HG03039 (cell line): ENCODE measurements at regions not wholly inside any gene's neighbourhood (a gene's known extent, or its start where the extent isn't known, plus 50 kb on each side); places are given as distances from the start of the nearest gene placed in this dataset.

Experiments
- ATAC-seq: cut with Tn5 transposase; IDR thresholded peaks from one replicate; pipeline ENCODE4 v1.9.1; 2021; ENCODE audit warnings: mild to moderate bottlenecking, moderate library complexity; ENCODE audit not compliant: unreplicated experiment

DNA sequence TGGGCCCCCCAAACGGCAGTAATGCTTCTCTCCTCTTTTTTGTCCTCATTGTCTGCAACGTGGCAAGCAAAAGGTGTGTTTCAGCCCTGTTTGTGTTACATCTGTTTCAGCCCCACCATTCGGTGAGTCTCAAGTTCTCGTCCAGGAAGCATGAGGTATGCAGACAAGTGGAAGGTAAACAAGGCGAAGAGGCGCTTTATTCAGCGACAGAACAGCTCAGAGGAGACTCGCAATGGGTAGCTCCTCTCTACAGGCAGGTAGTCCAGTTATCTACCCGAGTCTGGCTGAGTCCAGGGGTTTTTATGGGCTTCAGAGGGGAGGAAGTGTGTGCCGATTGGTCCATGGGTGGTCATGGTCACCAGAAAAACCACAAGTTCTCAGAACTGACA, 733.4 kb upstream of the CDH7 start:
- ATAC-seq, result no peak

- ATAC-seq, result no peak
Observed at GRCh38 chr18:65016631-65017371, 734.0 kb upstream of the CDH7 start.

GRCh38 chr18:64994370-64994769, 756.4 kb upstream of the CDH7 start:
- ATAC-seq, result no peak

DNA sequence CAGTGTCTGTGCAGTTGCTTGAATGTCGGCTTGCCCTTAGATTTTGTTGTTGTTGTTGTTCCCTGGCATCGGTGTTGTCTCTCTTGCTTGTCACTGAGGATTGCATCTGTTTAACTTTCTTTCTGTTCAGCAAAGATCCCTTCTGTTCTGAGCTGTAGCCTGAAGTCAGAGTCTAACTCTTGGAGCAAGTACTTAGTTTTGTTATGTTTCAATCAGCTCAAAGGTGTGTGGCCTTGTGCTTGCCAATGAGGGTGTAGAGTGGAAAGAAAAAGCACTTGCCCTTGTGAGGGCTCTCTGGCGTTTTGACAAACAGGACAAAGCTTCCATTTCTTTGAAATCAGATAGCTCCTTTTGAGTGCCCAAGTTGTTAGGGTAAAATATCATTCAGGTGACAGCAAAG, 757.1 kb upstream of the CDH7 start:
- no peak for ATAC-seq

- ATAC-seq, result no peak
Observed at GRCh38 chr18:64992654-64993053, 758.2 kb upstream of the CDH7 start.

- ATAC-seq, result no peak
Observed at GRCh38 chr18:64991102-64991501, 759.7 kb upstream of the CDH7 start.

- ATAC-seq, result no peak
Observed at GRCh38 chr18:64986906-64987495, 763.8 kb upstream of the CDH7 start.

- ATAC-seq, result no peak
Observed at GRCh38 chr18:64983497-64984238, 767.1 kb upstream of the CDH7 start.

DNA sequence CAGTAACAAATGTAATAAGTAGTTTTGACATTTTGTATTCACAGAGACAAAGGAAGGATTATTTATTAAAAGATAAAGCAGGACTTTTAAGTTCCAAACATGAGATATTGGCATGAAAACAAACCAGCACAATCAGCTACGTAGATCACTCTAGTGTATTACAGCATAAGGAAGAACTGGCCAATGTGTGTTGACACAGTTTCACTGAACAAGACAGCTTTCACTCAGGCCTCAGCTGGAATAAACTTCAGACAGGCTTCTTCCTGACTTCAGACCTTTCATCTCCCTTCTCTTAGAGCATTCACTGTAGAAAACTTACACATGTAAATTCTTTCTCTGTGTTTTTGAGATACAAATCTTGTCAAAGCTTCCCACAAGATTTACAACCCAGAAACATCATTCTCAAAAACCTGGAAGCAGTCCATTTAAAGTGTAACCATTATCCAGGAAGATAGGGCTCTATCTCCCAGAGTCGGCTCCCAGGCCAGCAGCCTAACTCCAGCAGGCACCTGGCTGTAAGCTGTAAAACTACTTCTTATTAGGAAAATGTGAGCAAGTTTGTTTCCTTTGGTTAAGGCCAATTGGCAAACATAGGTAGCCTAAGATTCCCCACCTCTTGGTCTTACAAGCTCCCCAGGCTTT, 768.3 kb upstream of the CDH7 start:
- ATAC-seq, result no peak

DNA sequence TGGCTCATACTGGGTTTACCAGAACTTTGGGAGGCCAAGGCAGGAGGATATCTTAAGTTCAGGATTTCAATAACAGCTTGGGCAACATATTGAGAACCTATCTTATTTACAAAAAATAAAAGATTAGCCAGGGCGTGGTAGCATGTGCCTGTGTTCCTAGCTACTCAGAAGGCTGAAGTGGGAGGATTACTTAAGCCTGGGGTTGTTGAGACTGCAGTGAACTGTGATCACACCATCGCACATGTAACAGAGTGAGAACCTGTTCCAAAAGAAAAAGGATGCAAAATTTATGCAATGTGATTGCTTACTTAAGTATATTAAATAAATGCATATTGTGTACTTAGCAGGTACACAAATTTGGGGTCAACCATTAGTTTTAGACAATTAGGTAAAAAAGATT, 768.9 kb upstream of the CDH7 start:
- no peak for ATAC-seq

DNA sequence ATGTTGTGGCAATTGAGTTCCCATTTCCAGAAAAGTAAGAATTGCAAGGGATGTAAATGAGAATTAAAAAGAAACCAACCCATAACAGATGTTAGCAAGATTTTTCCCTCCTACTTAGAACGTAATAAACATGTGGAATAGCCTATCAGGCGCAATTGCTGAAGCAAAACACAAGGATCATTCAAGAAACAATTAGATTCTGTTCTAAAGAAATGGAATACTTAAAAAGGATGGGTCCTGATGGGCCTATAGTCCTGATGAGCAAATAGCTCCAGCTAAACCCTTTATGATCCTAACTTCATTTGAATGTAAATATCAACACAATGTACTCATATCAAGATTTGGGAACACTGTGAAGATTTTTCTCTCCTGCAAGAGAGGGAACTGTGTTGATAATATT, 771.0 kb upstream of the CDH7 start:
- no peak for ATAC-seq

DNA sequence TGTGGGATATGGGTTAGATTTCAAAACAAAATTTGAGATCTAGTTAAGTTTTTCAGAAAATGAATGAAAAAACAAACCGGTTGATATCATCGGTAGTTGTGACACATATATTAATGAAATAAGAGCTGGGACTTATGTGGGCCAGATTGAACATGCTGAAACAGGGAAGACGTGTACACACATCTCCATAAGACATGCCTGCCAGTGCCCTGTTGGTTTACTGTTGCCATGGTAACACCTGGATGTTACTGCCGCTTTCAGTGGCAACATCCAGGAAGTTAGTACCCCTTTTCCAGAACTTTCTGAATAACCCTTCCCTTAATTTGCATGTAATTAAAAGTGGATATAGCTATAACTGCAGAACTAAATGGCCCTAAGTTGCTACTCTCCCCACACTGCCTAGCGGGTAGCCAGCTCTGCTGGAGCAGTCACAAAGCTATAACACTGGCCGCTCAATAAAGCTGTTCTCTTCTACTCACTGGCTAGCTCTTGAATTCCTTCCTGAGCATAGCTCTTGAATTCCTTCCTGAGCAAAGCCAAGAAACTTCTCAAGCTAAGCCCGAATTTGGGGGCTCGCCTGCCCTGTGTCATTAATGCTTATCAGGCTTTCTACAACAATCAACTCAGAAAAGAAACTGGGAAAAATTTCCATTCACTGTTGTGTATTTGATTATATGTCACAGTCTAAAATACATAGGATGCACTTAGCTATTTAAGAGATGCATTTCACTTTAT, 776.3 kb upstream of the CDH7 start:
- ATAC-seq, result no peak

DNA sequence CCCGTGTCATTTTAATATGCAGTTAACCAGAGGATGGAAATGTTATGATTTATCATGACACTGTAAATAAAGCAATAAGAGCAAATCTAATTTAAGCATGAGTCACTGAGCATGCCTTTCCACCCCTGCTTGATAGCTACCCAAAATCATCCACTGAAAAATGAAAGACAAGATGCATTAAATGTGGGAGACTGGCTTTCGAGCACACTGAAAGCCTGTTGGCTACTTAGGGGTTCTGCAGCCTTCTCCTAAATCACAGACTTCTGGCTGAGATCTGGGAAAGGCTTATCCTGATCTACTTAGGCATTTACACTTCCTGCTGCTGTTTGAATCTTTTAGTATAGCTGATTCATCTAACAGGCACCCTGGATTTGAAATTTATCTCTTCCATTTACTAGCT, 778.3 kb upstream of the CDH7 start:
- ATAC-seq, result no peak

GRCh38 chr18:64966667-64967066, 784.1 kb upstream of the CDH7 start:
- no peak for ATAC-seq

DNA sequence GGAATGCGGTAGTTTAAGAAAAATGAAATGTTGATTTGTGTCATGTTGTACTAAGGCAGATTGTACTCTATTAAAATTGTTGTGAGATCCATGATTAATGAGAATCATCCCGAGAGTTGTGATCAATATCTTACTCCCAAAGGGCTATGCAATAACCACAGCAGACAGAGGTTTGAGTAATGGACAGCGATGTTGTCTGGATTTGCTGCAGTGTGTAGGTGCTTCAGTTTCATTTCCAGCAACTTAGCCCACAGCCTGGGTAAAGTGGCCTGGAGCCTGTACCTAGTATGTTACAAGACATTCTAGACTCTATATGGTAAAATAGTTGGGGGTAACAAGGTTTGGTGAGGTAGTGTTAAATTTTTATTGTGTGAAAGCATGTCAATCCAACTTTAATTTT, 794.3 kb upstream of the CDH7 start:
- no peak for ATAC-seq

DNA sequence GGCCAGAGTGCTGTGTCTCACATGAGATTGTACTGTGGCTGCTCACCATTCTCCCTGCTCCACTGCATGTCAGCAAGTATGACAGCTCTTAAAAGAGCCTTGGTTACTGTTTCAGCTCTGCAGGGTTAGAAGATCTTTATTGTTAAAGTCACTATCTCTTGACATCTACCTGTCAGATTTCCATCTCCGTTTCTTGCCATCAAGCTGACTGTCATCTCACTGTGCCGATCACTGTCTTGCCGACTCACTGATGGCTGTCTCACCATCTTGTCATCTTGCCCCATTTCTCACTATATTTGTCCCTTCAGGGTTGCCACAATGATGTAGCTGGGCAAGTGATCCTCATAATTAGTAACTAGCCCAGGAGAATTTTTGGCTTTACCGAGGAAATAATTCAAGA, 800.9 kb upstream of the CDH7 start:
- ATAC-seq, result no peak

- no peak for ATAC-seq
Observed at GRCh38 chr18:64936671-64937070, 787.8 kb upstream of the LINC00305 start.

DNA sequence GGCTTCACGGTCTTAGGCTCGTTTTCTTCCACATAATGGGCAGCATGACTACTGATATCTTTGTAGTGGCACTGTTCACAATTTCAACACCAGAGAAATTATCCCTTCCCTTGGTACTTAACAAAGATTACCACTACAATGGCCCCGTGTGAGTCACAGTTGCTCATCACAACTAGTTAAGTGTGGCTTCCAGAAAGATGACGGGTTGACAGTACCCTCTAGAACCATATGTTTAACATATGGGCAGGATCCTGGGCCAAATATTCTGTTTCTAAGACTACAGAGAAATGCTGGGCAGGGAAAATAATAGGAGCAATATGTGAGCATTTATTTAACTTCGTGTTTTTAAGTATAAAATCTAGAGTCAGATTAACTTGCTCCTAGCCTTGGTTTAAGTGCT, 780.1 kb upstream of the LINC00305 start:
- ATAC-seq, result no peak

DNA sequence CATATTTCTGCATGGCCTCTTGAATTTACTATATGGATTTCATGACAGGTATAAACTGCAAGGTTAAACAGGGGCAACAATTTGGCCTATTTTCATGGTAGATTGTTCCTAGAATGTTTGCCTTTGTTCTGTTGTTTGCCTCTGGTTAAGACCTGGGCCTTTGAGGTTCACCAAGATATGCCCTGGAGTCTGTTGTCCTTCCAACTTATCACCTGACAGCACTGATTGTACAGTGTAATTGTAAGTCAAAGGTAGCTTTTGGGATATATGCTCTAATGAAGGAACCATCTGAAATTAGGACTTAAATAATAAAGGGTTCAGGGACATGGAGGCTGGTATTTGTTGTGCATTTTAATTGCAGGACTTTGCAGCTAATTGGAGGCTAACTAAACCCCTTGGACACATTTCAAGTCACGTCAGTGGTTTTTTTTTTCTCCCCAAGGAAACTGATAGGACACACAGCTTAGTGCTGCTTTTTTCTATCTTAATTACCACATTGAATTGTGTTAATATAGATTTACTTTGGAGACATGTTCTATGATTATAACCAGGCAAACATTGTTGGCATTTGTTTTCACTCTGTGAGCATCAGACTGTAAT, 771.2 kb upstream of the LINC00305 start:
- ATAC-seq, result no peak

- ATAC-seq, result no peak
Observed at GRCh38 chr18:64918851-64919250, 770.0 kb upstream of the LINC00305 start.

DNA sequence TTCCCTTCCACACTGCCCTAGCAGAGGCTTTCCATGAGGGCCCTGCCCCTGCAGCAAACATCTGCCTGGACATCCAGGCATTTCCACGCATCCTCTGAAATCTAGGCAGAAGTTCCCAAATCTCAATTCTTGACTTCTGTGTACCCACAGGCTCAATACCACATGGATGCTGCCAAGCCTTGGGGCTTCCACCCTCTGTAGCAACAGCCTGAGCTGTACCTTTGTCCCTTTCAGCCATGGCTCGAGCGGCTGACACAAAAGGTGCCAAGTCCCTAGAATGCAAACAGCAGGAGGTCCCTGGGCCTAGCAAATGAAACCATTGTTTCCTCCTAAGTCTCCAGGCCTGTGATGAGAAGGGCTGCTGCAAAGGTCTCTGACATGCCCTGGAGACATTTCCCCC, 744.5 kb upstream of the LINC00305 start:
- ATAC-seq, result no peak
